ENCODE measurements at regions not wholly inside any gene's neighbourhood (a gene's known extent, or its start where the extent isn't known, plus 50 kb on each side); places are given as distances from the start of the nearest gene placed in this dataset.
A peak's percentile ranks its signal among the peaks of the same experiment; 100 is the strongest.

GRCh38 chr16:85430523-85431421 lies 182.3 kb upstream of the GSE1 start:
- Histone ChIP-seq H3K36me3 (ENCODE audit: insufficient read depth, low read length) (no peaks in the 10 kb centered on the region), H3K4me3 (ENCODE audit: low read length) (no peak overlapping the region), H3K9me3 (ENCODE audit: insufficient read depth, low read depth, low read length) (no peaks in the 10 kb centered on the region), H3K27me3 (ENCODE audit: insufficient read depth, low read length) (no peaks in the 10 kb centered on the region), H3K4me1 (ENCODE audit: insufficient read depth, low read length) (peaks cover 7% of the 10 kb centered on the region), H3K27ac (ENCODE audit: low read depth, low read length) (no peak overlapping the region), H3K9ac (ENCODE audit: low read depth, low read length) (no peak overlapping the region)
- 76% methylated on average over 37 of the region's 37 CpGs for WGBS

DNA sequence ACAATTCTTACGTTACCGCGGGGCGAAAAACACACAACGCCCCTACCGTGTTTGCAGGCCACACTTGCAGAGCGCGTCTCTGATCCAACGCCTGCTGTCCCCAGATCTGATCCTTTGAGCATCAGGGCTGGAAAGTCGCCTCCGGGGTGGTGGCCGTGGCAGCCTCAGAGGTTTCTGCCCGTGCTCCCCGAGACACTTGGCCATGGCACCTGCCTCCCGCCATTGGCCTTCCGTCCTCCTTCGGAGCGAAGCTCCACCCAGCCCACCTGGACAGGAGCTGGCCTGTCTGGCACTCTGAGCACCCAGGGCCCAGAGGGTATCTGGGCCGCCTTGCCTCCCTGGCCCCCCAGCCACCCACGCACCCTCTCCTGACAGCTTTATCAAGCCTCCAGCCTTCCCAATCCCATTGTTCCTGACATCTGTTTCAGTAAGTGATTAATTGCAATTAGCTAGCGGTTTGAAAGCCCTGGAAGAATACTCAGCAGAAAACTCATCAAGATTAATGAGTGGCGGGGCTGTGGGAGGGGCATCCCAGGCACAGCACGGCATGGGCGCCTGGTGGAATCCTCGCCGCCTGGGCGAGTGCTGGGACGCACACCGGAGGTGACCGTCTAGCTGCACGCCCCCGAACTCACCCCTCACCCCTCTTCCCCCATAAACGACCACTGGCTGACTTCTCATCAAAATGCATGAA lies 181.5 kb upstream of the GSE1 start:
- Histone ChIP-seq H3K9ac (ENCODE audit: low read depth, low read length) (no peak overlapping the region), H3K36me3 (ENCODE audit: insufficient read depth, low read length) (no peaks in the 10 kb centered on the region), H3K27me3 (ENCODE audit: insufficient read depth, low read length) (no peaks in the 10 kb centered on the region), H3K4me1 (ENCODE audit: insufficient read depth, low read length) (peaks cover 15% of the 10 kb centered on the region), H3K27ac (ENCODE audit: low read depth, low read length) (no peak overlapping the region), H3K9me3 (ENCODE audit: insufficient read depth, low read depth, low read length) (no peaks in the 10 kb centered on the region), H3K4me3 (ENCODE audit: low read length) (no peak overlapping the region)
- WGBS, result 90% methylated on average over 33 of the region's 33 CpGs

GRCh38 chr16:85432606-85433005 lies 180.5 kb upstream of the GSE1 start:
- WGBS, result 90% methylated on average over 6 of the region's 6 CpGs
- no peak overlapping the region for H3K4me3 ChIP-seq (ENCODE audit: low read length)
- H3K27me3 ChIP-seq (ENCODE audit: insufficient read depth, low read length), result peaks cover 3% of the 10 kb centered on the region; the same call in 1 of the 2 replicates
- H3K4me1 ChIP-seq (ENCODE audit: insufficient read depth, low read length), result peaks cover 23% of the 10 kb centered on the region
- no peaks in the 10 kb centered on the region for H3K36me3 ChIP-seq (ENCODE audit: insufficient read depth, low read length)
- no peaks in the 10 kb centered on the region for H3K9me3 ChIP-seq (ENCODE audit: insufficient read depth, low read depth, low read length)
- H3K9ac ChIP-seq (ENCODE audit: low read depth, low read length), result no peak overlapping the region
- no peak overlapping the region for H3K27ac ChIP-seq (ENCODE audit: low read depth, low read length)

- Histone ChIP-seq H3K36me3 (ENCODE audit: insufficient read depth, low read length) (no peaks in the 10 kb centered on the region), H3K4me3 (ENCODE audit: low read length) (no peak overlapping the region), H3K9ac (ENCODE audit: low read depth, low read length) (no peak overlapping the region), H3K9me3 (ENCODE audit: insufficient read depth, low read depth, low read length) (no peaks in the 10 kb centered on the region), H3K4me1 (ENCODE audit: insufficient read depth, low read length) (peaks cover 29% of the 10 kb centered on the region), H3K27me3 (ENCODE audit: insufficient read depth, low read length) (peaks cover 10% of the 10 kb centered on the region; the same call in 1 of the 2 replicates), H3K27ac (ENCODE audit: low read depth, low read length) (no peak overlapping the region)
- WGBS, result 98% methylated on average over 1 of the region's 1 CpG
These were observed 179.6 kb upstream of the GSE1 start for GRCh38 chr16:85433477-85433876.

DNA sequence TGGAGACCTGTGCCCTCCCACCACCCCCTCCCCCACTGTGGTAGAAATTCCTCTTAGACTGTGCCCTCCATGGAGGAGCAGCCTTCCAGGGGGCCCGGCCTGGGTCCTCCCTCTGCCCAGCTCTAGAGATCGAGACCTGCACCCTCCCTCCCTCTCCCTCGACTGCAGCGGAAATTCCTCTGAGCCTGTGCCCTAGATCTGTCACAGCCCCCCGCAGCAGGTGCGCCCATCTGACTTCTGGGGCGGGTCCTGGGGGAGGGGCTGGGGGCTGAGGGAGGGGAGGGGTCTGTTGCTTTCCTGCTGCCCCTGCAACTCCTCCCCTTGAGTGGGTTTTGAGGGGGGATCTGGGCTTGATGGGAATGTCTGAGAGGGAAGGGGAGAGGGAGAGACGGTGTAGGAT lies 177.8 kb upstream of the GSE1 start:
- 23% methylated on average over 8 of the region's 8 CpGs for WGBS
- Histone ChIP-seq H3K36me3 (ENCODE audit: insufficient read depth, low read length) (no peaks in the 10 kb centered on the region), H3K4me1 (ENCODE audit: insufficient read depth, low read length) (peaks cover 31% of the 10 kb centered on the region), H3K9me3 (ENCODE audit: insufficient read depth, low read depth, low read length) (no peaks in the 10 kb centered on the region), H3K27ac (ENCODE audit: low read depth, low read length) (no peak overlapping the region), H3K4me3 (ENCODE audit: low read length) (no peak overlapping the region), H3K27me3 (ENCODE audit: insufficient read depth, low read length) (peaks cover 12% of the 10 kb centered on the region; the same call in 1 of the 2 replicates), H3K9ac (ENCODE audit: low read depth, low read length) (no peak overlapping the region)

DNA sequence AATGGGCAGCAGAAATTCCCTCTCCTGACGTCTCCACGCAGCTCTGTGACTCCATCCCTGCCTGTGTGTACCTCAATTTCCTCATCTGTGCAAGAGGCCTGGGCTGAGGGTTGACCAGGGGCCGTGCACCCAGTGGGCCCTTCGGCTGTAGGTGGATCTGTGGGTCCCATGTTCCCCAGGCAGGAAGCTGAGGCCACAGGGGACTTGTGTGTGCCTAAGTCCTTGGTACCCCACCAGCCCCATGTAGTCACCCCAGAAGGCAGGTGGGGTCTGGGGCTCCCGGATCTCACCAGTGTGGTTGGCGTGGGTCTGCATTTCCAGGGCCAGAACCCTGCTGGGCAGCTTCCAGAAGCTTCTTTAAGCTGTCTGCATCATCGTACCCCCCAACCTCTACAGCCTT lies 177.4 kb upstream of the GSE1 start:
- H3K9ac ChIP-seq (ENCODE audit: low read depth, low read length), result no peak overlapping the region
- no peak overlapping the region for H3K4me3 ChIP-seq (ENCODE audit: low read length)
- H3K4me1 ChIP-seq (ENCODE audit: insufficient read depth, low read length), result peaks cover 30% of the 10 kb centered on the region
- peak overlapping the region; percentile 90; the same call in 1 of the 2 replicates for H3K27ac ChIP-seq (ENCODE audit: low read depth, low read length)
- 67% methylated on average over 7 of the region's 7 CpGs for WGBS
- H3K36me3 ChIP-seq (ENCODE audit: insufficient read depth, low read length), result no peaks in the 10 kb centered on the region
- no peaks in the 10 kb centered on the region for H3K9me3 ChIP-seq (ENCODE audit: insufficient read depth, low read depth, low read length)
- peaks cover 12% of the 10 kb centered on the region; the same call in 1 of the 2 replicates for H3K27me3 ChIP-seq (ENCODE audit: insufficient read depth, low read length)

DNA sequence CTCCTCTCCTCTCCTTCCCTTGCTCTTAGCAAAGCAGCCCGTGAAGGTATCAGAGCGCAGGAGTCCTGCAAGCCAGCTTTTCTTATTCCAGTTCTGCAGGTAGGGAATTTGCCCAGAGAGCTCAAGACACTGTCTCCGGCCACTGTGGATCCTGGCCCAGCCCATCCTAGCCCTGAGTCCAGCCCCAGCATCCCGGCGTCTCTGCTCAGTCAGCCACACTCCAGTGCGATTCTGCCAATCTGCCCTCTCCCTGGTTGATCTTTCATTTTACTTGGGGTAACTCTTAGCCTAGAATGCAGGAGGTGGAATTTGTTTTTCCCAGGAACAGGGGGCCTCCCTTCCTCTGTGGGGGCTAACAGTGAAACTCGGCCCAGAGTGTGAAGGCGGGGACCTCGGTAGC lies 176.9 kb upstream of the GSE1 start:
- Histone ChIP-seq H3K4me1 (ENCODE audit: insufficient read depth, low read length) (peaks cover 27% of the 10 kb centered on the region), H3K36me3 (ENCODE audit: insufficient read depth, low read length) (no peaks in the 10 kb centered on the region), H3K4me3 (ENCODE audit: low read length) (no peak overlapping the region), H3K27me3 (ENCODE audit: insufficient read depth, low read length) (peaks cover 12% of the 10 kb centered on the region; the same call in 1 of the 2 replicates), H3K9ac (ENCODE audit: low read depth, low read length) (peak overlapping the region; percentile 36; the same call in 1 of the 2 replicates), H3K27ac (ENCODE audit: low read depth, low read length) (peak overlapping the region; percentile 90; the same call in 1 of the 2 replicates), H3K9me3 (ENCODE audit: insufficient read depth, low read depth, low read length) (no peaks in the 10 kb centered on the region)
- 49% methylated on average over 9 of the region's 9 CpGs for WGBS

- no peaks in the 10 kb centered on the region for H3K9me3 ChIP-seq (ENCODE audit: insufficient read depth, low read depth, low read length)
These were observed 176.4 kb upstream of the GSE1 start for GRCh38 chr16:85436636-85437165.

GRCh38 chr16:85437166-85438052 lies 175.7 kb upstream of the GSE1 start:
- Histone ChIP-seq H3K27ac (ENCODE audit: low read depth, low read length) (peak overlapping the region; percentile 90), H3K27me3 (ENCODE audit: insufficient read depth, low read length) (peaks cover 12% of the 10 kb centered on the region; the same call in 1 of the 2 replicates), H3K36me3 (ENCODE audit: insufficient read depth, low read length) (no peaks in the 10 kb centered on the region), H3K9ac (ENCODE audit: low read depth, low read length) (peak overlapping the region; percentile 66), H3K4me1 (ENCODE audit: insufficient read depth, low read length) (peaks cover 27% of the 10 kb centered on the region), H3K4me3 (ENCODE audit: low read length) (peak overlapping the region; percentile 37), H3K9me3 (ENCODE audit: insufficient read depth, low read depth, low read length) (no peaks in the 10 kb centered on the region)
- 16% methylated on average over 24 of the region's 25 CpGs for WGBS

More at GRCh38 chr16:85436636-85437165, 176.4 kb upstream of the GSE1 start:
- no peaks in the 10 kb centered on the region for H3K36me3 ChIP-seq (ENCODE audit: insufficient read depth, low read length)
- H3K4me1 ChIP-seq (ENCODE audit: insufficient read depth, low read length), result peaks cover 27% of the 10 kb centered on the region
- peaks cover 12% of the 10 kb centered on the region; the same call in 1 of the 2 replicates for H3K27me3 ChIP-seq (ENCODE audit: insufficient read depth, low read length)
- 17% methylated on average over 35 of the region's 35 CpGs for WGBS
- peak overlapping the region; percentile 36; the same call in 1 of the 2 replicates for H3K9ac ChIP-seq (ENCODE audit: low read depth, low read length)
- peak overlapping the region; percentile 37 for H3K4me3 ChIP-seq (ENCODE audit: low read length)
- peak overlapping the region; percentile 90; the same call in 1 of the 2 replicates for H3K27ac ChIP-seq (ENCODE audit: low read depth, low read length)

GRCh38 chr16:85438981-85439685 lies 174.0 kb upstream of the GSE1 start:
- no peak overlapping the region for H3K9ac ChIP-seq (ENCODE audit: low read depth, low read length)
- H3K27ac ChIP-seq (ENCODE audit: low read depth, low read length), result no peak overlapping the region
- peaks cover 12% of the 10 kb centered on the region; the same call in 1 of the 2 replicates for H3K27me3 ChIP-seq (ENCODE audit: insufficient read depth, low read length)
- no peak overlapping the region for H3K4me3 ChIP-seq (ENCODE audit: low read length)
- H3K4me1 ChIP-seq (ENCODE audit: insufficient read depth, low read length), result peaks cover 27% of the 10 kb centered on the region
- H3K36me3 ChIP-seq (ENCODE audit: insufficient read depth, low read length), result no peaks in the 10 kb centered on the region
- 82% methylated on average over 12 of the region's 14 CpGs for WGBS
- no peaks in the 10 kb centered on the region for H3K9me3 ChIP-seq (ENCODE audit: insufficient read depth, low read depth, low read length)
